Chondrocyte (in vitro differentiated cells): ENCODE measurements at regions not wholly inside any gene's neighbourhood (a gene's known extent, or its start where the extent isn't known, plus 50 kb on each side); places are given as distances from the start of the nearest gene placed in this dataset.

Source experiments
- DNase-seq: peaks from one replicate; pipeline ENCODE4 v3.0.0; 2021; ENCODE audit warnings: mixed read lengths, low spot score
- H3K27ac Mint-ChIP-seq: one replicate; pipeline ENCODE4 v1.8.0; 2021; ENCODE audit warnings: mild to moderate bottlenecking, moderate library complexity, mixed read lengths; ENCODE audit not compliant: unreplicated experiment
- H3K27me3 Mint-ChIP-seq: 2 replicates; pipeline ENCODE4 v1.8.0; 2021; ENCODE audit warnings: low read depth, mixed read lengths
- H3K36me3 Mint-ChIP-seq: 2 replicates; pipeline ENCODE4 v1.8.0; 2021; ENCODE audit warnings: low read depth, mixed read lengths
- H3K4me1 Mint-ChIP-seq: 2 replicates; pipeline ENCODE4 v1.8.0; 2021; ENCODE audit warnings: low read depth, mild to moderate bottlenecking, mixed read lengths
- H3K4me3 Mint-ChIP-seq: one replicate; pipeline ENCODE4 v1.8.0; 2021; ENCODE audit warnings: mild to moderate bottlenecking, moderate library complexity, mixed read lengths; ENCODE audit not compliant: unreplicated experiment
- H3K9me3 Mint-ChIP-seq: 2 replicates; pipeline ENCODE4 v1.8.0; 2021; ENCODE audit warnings: low read depth, mixed read lengths
- CTCF ChIP-seq: fragments of 200-600 bp; sonication (generic); IDR thresholded peaks from 2 replicates; pipeline ENCODE4 v1.5.0; 2021; ENCODE audit warnings: antibody characterized with exemption, mild to moderate bottlenecking, moderate library complexity

DNA sequence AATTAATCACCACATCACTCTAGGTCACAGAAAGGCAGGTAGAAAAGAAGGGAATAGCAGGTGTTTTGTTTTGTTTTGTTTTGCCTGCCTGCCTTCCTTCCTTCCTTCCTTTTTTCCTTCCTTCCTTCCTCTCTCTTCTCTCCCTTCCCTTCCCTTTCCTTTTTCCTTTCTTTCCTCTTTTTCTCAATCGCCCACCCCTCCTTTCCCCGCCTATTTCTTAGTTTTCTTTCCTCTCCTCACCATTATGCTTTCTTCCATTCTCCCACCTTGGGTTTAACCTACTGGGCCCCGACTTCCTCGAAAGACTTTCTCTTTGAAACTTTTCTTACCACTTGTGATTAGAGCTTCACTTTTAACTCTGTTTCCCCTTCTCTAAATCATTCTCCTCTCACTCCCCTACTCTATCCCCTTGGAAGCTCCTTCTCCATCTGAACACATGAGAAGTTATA lies 231.3 kb upstream of the CD180 start:
- H3K4me1 Mint-ChIP-seq: peaks cover 6% of the 10 kb centered on the region
- no peak overlapping the region for H3K4me3 Mint-ChIP-seq
- no peak overlapping the region for H3K27ac Mint-ChIP-seq
- no peak for DNase-seq
- TF ChIP-seq CTCF: no peak
- peaks cover 3% of the 10 kb centered on the region for H3K9me3 Mint-ChIP-seq
- H3K27me3 Mint-ChIP-seq: no peaks in the 10 kb centered on the region
- H3K36me3 Mint-ChIP-seq: peaks cover 1% of the 10 kb centered on the region

GRCh38 chr5:67426961-67427849 lies 230.6 kb upstream of the CD180 start:
- Mint-ChIP-seq H3K9me3 (peaks cover 3% of the 10 kb centered on the region), H3K27ac (no peak overlapping the region), H3K4me1 (peaks cover 6% of the 10 kb centered on the region), H3K36me3 (peaks cover 1% of the 10 kb centered on the region), H3K27me3 (no peaks in the 10 kb centered on the region), H3K4me3 (no peak overlapping the region)
- TF ChIP-seq CTCF: no peak
- no peak for DNase-seq

DNA sequence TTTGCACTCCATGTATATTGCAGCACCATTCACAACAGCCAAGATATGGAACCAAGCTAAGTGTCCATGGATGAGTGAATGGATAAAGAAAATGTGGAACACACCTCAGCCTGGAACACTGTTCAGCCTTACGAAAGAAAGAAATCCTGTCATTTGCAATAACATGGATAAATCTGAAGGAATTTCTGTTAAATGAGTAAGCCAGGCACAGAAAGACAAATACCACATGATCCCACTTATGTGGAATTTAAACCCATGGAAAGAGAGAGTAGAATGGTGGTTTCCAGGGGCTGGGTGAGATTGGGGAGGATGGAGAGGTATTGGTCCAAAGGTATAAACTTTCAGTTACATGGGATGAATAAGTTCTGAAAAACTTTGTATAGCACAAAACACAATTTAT lies 228.9 kb upstream of the CD180 start:
- DNase-seq: no peak
- Mint-ChIP-seq H3K27me3 (no peaks in the 10 kb centered on the region), H3K9me3 (peaks cover 8% of the 10 kb centered on the region), H3K27ac (no peak overlapping the region), H3K36me3 (peaks cover 1% of the 10 kb centered on the region), H3K4me3 (no peak overlapping the region), H3K4me1 (peaks cover 6% of the 10 kb centered on the region)
- TF ChIP-seq CTCF: no peak

- no peaks in the 10 kb centered on the region for H3K27me3 Mint-ChIP-seq
- no peaks in the 10 kb centered on the region for H3K36me3 Mint-ChIP-seq
- no peak overlapping the region for H3K4me3 Mint-ChIP-seq
- peaks cover 13% of the 10 kb centered on the region for H3K4me1 Mint-ChIP-seq
- peaks cover 5% of the 10 kb centered on the region for H3K9me3 Mint-ChIP-seq
- no peak overlapping the region for H3K27ac Mint-ChIP-seq
- no peak for DNase-seq
- TF ChIP-seq CTCF: no peak
Observed at GRCh38 chr5:67417839-67418238, 221.2 kb upstream of the CD180 start.

DNA sequence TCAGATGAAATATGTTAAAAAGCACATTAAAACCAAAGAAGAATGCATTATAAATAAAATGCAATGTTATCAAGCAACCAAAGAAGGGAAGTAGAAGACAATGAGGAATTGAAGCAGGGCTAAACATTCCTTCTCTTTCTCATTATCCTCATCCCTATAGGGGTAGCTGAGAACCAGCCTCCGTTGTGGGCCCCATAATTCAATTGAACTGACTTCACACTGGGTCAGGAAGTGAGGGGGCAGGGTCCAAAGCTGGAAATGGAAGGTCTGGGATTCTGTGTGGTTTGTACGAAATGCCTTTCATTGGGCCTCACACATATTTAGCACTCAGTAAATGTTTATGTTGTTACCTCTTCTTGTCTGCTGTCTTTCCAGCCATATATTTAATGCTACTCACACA lies 220.4 kb upstream of the CD180 start:
- Mint-ChIP-seq H3K9me3 (peaks cover 3% of the 10 kb centered on the region), H3K27me3 (no peaks in the 10 kb centered on the region), H3K4me3 (no peak overlapping the region), H3K36me3 (no peaks in the 10 kb centered on the region), H3K27ac (no peak overlapping the region), H3K4me1 (peaks cover 13% of the 10 kb centered on the region)
- TF ChIP-seq CTCF: no peak
- DNase-seq: no peak
